Neural cell (in vitro differentiated cells): ENCODE measurements at regions not wholly inside any gene's neighbourhood (a gene's known extent, or its start where the extent isn't known, plus 50 kb on each side); places are given as distances from the start of the nearest gene placed in this dataset.

Experiments used
- EP300 ChIP-seq: fragments of 450-650 bp; conservative IDR thresholded peaks from 2 replicates; pipeline ENCODE4 v1.6.1; 2014; ENCODE audit warnings: antibody characterized with exemption, mild to moderate bottlenecking, moderate library complexity; ENCODE audit not compliant: poor library complexity, severe bottlenecking
- TAF1 ChIP-seq: IDR thresholded peaks from 2 replicates; pipeline ENCODE4 v1.6.1; 2012; ENCODE audit warnings: low read depth
- TF ChIP-seq, protein P1 (sequence below): fragments of 450-650 bp; IDR thresholded peaks from 2 replicates; pipeline ENCODE4 v1.5.1; 2014; ENCODE audit warnings: antibody characterized with exemption, mild to moderate bottlenecking, moderate library complexity; ENCODE audit not compliant: poor library complexity, severe bottlenecking
- TF ChIP-seq, protein P2 (sequence below): IDR thresholded peaks from 2 replicates; pipeline ENCODE4 v1.6.1; 2012; ENCODE audit warnings: borderline replicate concordance

DNA sequence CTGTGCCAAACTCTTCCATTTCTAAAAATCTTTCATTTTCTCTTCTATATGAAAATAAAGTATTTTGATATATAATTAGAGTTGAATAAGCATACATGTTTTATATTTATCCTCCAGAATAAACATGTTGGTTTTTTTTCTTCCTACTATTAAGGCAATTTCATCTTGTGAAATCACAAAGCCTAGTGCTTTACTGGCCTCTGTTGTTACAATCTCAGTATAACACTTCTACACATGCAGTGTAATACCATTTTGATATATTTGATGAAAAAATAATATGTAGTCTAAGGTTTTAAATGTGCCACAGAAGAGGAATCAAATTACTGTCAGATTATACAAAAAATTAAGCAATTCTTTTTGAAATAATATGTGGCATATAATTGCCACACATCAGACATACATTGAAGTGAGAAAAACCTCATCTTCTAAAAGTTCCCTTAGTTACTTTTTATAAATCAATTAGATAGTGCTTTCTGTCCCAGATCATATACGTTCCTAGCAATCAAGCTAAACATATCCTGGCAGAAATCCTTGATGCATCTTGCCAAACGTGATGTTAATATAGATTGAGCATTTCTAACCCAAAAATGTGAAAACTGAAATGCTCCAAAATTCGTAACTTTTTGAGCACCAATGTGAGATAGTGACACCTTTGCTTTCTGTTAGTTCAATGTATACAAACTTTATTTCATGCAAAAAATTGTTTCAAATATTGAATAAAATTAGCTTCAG, 225.1 kb upstream of the MANEA start:
- no peak for TF ChIP-seq EP300
- TF ChIP-seq, protein P1, sequence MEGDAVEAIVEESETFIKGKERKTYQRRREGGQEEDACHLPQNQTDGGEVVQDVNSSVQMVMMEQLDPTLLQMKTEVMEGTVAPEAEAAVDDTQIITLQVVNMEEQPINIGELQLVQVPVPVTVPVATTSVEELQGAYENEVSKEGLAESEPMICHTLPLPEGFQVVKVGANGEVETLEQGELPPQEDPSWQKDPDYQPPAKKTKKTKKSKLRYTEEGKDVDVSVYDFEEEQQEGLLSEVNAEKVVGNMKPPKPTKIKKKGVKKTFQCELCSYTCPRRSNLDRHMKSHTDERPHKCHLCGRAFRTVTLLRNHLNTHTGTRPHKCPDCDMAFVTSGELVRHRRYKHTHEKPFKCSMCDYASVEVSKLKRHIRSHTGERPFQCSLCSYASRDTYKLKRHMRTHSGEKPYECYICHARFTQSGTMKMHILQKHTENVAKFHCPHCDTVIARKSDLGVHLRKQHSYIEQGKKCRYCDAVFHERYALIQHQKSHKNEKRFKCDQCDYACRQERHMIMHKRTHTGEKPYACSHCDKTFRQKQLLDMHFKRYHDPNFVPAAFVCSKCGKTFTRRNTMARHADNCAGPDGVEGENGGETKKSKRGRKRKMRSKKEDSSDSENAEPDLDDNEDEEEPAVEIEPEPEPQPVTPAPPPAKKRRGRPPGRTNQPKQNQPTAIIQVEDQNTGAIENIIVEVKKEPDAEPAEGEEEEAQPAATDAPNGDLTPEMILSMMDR = peak; percentile 74
- TF ChIP-seq, protein P2, sequence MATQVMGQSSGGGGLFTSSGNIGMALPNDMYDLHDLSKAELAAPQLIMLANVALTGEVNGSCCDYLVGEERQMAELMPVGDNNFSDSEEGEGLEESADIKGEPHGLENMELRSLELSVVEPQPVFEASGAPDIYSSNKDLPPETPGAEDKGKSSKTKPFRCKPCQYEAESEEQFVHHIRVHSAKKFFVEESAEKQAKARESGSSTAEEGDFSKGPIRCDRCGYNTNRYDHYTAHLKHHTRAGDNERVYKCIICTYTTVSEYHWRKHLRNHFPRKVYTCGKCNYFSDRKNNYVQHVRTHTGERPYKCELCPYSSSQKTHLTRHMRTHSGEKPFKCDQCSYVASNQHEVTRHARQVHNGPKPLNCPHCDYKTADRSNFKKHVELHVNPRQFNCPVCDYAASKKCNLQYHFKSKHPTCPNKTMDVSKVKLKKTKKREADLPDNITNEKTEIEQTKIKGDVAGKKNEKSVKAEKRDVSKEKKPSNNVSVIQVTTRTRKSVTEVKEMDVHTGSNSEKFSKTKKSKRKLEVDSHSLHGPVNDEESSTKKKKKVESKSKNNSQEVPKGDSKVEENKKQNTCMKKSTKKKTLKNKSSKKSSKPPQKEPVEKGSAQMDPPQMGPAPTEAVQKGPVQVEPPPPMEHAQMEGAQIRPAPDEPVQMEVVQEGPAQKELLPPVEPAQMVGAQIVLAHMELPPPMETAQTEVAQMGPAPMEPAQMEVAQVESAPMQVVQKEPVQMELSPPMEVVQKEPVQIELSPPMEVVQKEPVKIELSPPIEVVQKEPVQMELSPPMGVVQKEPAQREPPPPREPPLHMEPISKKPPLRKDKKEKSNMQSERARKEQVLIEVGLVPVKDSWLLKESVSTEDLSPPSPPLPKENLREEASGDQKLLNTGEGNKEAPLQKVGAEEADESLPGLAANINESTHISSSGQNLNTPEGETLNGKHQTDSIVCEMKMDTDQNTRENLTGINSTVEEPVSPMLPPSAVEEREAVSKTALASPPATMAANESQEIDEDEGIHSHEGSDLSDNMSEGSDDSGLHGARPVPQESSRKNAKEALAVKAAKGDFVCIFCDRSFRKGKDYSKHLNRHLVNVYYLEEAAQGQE = no peak
- no peak for TF ChIP-seq TAF1
